ENCODE measurements at regions not wholly inside any gene's neighbourhood (a gene's known extent, or its start where the extent isn't known, plus 50 kb on each side); places are given as distances from the start of the nearest gene placed in this dataset.

DNA sequence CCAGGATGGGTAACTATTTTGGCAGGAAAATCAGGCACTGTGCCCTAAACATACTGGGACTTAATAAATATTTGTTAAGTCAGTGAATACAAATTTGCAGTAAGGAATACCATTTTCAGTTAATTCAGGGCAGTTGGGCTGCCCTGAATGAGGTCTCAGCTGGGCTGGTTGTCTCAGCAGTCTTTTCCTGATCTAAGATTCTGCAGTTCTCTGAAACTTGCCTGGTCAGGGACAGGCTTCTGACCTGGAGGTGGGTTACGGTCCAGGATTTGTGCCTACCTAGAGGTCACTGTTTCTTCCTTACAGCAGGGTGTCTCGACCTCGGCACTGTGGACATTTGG is 160.6 kb downstream of the KTN1 start:
- TF ChIP-seq POLR2A (IDR thresholded peaks at IDR 0.05): no peak
- TF ChIP-seq, protein P1, sequence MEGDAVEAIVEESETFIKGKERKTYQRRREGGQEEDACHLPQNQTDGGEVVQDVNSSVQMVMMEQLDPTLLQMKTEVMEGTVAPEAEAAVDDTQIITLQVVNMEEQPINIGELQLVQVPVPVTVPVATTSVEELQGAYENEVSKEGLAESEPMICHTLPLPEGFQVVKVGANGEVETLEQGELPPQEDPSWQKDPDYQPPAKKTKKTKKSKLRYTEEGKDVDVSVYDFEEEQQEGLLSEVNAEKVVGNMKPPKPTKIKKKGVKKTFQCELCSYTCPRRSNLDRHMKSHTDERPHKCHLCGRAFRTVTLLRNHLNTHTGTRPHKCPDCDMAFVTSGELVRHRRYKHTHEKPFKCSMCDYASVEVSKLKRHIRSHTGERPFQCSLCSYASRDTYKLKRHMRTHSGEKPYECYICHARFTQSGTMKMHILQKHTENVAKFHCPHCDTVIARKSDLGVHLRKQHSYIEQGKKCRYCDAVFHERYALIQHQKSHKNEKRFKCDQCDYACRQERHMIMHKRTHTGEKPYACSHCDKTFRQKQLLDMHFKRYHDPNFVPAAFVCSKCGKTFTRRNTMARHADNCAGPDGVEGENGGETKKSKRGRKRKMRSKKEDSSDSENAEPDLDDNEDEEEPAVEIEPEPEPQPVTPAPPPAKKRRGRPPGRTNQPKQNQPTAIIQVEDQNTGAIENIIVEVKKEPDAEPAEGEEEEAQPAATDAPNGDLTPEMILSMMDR (IDR thresholded peaks at IDR 0.05): no peak
